ENCODE measurements at regions not wholly inside any gene's neighbourhood (a gene's known extent, or its start where the extent isn't known, plus 50 kb on each side); places are given as distances from the start of the nearest gene placed in this dataset.
"Not testable (repeated sequence)": the region's sequence is repeated elsewhere in the genome, so short reads cannot be mapped to it uniquely, and the experiment has no call there.

GRCh38 chr21:28588997-28589396 is 403.7 kb downstream of the LTN1 start:
- DNase-seq (ENCODE audit: low spot score): no peak

- no peak for DNase-seq (ENCODE audit: low spot score)
Observed at GRCh38 chr21:28587748-28588147, 404.9 kb downstream of the LTN1 start.

GRCh38 chr21:28581976-28582375 is 410.7 kb downstream of the LTN1 start:
- no peak for DNase-seq (ENCODE audit: low spot score)

GRCh38 chr21:28581311-28581731 is 411.4 kb downstream of the LTN1 start:
- not testable (repeated sequence) for DNase-seq (ENCODE audit: low spot score)

GRCh38 chr21:28580585-28580984 is 412.1 kb downstream of the LTN1 start:
- no peak for DNase-seq (ENCODE audit: low spot score)

GRCh38 chr21:28579986-28580550 is 412.6 kb downstream of the LTN1 start:
- DNase-seq (ENCODE audit: low spot score): no peak

GRCh38 chr21:28568692-28569091 is 424.0 kb downstream of the LTN1 start:
- no peak for DNase-seq (ENCODE audit: low spot score)

- DNase-seq (ENCODE audit: low spot score): not testable (repeated sequence)
Observed at GRCh38 chr21:28563933-28564332, 428.7 kb downstream of the LTN1 start.

GRCh38 chr21:28561772-28562171 is 430.9 kb downstream of the LTN1 start:
- DNase-seq (ENCODE audit: low spot score): no peak

GRCh38 chr21:28554660-28555475 is 437.8 kb downstream of the LTN1 start:
- DNase-seq (ENCODE audit: low spot score): no peak

GRCh38 chr21:28550057-28550825 is 442.4 kb downstream of the LTN1 start:
- DNase-seq (ENCODE audit: low spot score): no peak

- no peak for DNase-seq (ENCODE audit: low spot score)
Observed at GRCh38 chr21:28548291-28548690, 444.4 kb downstream of the LTN1 start.

- no peak for DNase-seq (ENCODE audit: low spot score)
Observed at GRCh38 chr21:28547766-28548165, 444.9 kb downstream of the LTN1 start.

- DNase-seq (ENCODE audit: low spot score): no peak
Observed at GRCh38 chr21:28543975-28544374, 448.7 kb downstream of the LTN1 start.

GRCh38 chr21:28541371-28542112 is 451.1 kb downstream of the LTN1 start:
- no peak for DNase-seq (ENCODE audit: low spot score)

GRCh38 chr21:28540514-28540913 is 452.2 kb downstream of the LTN1 start:
- DNase-seq (ENCODE audit: low spot score): no peak

- DNase-seq (ENCODE audit: low spot score): no peak
Observed at GRCh38 chr21:28539623-28539988, 453.1 kb downstream of the LTN1 start.

- no peak for DNase-seq (ENCODE audit: low spot score)
Observed at GRCh38 chr21:28538987-28539622, 453.6 kb downstream of the LTN1 start.

GRCh38 chr21:28537371-28538079 is 455.2 kb downstream of the LTN1 start:
- no peak for DNase-seq (ENCODE audit: low spot score)

- no peak for DNase-seq (ENCODE audit: low spot score)
Observed at GRCh38 chr21:28532446-28532845, 460.2 kb downstream of the LTN1 start.

GRCh38 chr21:28523367-28523766 is 469.3 kb downstream of the LTN1 start:
- no peak for DNase-seq (ENCODE audit: low spot score)
